Parathyroid adenoma (tissue), 2 donors: ENCODE measurements at regions not wholly inside any gene's neighbourhood (a gene's known extent, or its start where the extent isn't known, plus 50 kb on each side); places are given as distances from the start of the nearest gene placed in this dataset.

Experiments used
- H2AFZ ChIP-seq: fragments of 300-600 bp; sonication (generic); one replicate; pipeline ENCODE4 v1.7.0; 2017; ENCODE audit warnings: antibody characterized with exemption, mild to moderate bottlenecking
- H3K27ac ChIP-seq: fragments of 300-600 bp; sonication (generic); one replicate; pipeline ENCODE4 v1.7.0; 2017
- H3K27me3 ChIP-seq: fragments of 300-600 bp; sonication (generic); one replicate; pipeline ENCODE4 v1.7.0; 2017; ENCODE audit warnings: low read length; ENCODE audit not compliant: control insufficient read depth, insufficient read depth
- H3K36me3 ChIP-seq: fragments of 300-600 bp; sonication (generic); one replicate; pipeline ENCODE4 v1.7.0; 2017; ENCODE audit warnings: low read length; ENCODE audit not compliant: control insufficient read depth, insufficient read depth
- H3K4me1 ChIP-seq: fragments of 300-600 bp; sonication (generic); one replicate; pipeline ENCODE4 v1.7.0; 2017; ENCODE audit warnings: control low read depth
- H3K4me2 ChIP-seq: fragments of 300-600 bp; sonication (generic); one replicate; pipeline ENCODE4 v1.7.0; 2017; ENCODE audit warnings: low read length
- H3K4me3 ChIP-seq: fragments of 300-600 bp; sonication (generic); one replicate; pipeline ENCODE4 v1.7.0; 2017; ENCODE audit warnings: low read depth, low read length
- H3K79me2 ChIP-seq: fragments of 300-600 bp; sonication (generic); one replicate; pipeline ENCODE4 v1.7.0; 2017; ENCODE audit warnings: control low read depth
- H3K9ac ChIP-seq: fragments of 300-600 bp; sonication (generic); one replicate; pipeline ENCODE4 v1.7.0; 2017; ENCODE audit warnings: mild to moderate bottlenecking
- H3K9me3 ChIP-seq: fragments of 300-600 bp; sonication (generic); one replicate; pipeline ENCODE4 v1.7.0; 2017; ENCODE audit warnings: low read length; ENCODE audit not compliant: control insufficient read depth
- TF ChIP-seq, protein P1 (sequence below): fragments of 300-600 bp; sonication (generic); IDR thresholded peaks from one replicate; pipeline ENCODE4 v1.7.0; 2017; ENCODE audit warnings: antibody characterized with exemption, mild to moderate bottlenecking
- donor health status: primary hyperparathyroidism.

GRCh38 chr12:116636608-116637519 is 77.7 kb downstream of the MAP1LC3B2 start:
- Histone ChIP-seq H3K36me3 (no peaks in the 10 kb centered on the region), H3K79me2 (no peaks in the 10 kb centered on the region), H3K27ac (no peak overlapping the region), H3K4me1 (no peaks in the 10 kb centered on the region), H3K9me3 (no peaks in the 10 kb centered on the region), H2AFZ (no peak overlapping the region), H3K4me3 (no peak overlapping the region), H3K9ac (no peak overlapping the region), H3K27me3 (no peaks in the 10 kb centered on the region), H3K4me2 (no peak overlapping the region)
- TF ChIP-seq, protein P1, sequence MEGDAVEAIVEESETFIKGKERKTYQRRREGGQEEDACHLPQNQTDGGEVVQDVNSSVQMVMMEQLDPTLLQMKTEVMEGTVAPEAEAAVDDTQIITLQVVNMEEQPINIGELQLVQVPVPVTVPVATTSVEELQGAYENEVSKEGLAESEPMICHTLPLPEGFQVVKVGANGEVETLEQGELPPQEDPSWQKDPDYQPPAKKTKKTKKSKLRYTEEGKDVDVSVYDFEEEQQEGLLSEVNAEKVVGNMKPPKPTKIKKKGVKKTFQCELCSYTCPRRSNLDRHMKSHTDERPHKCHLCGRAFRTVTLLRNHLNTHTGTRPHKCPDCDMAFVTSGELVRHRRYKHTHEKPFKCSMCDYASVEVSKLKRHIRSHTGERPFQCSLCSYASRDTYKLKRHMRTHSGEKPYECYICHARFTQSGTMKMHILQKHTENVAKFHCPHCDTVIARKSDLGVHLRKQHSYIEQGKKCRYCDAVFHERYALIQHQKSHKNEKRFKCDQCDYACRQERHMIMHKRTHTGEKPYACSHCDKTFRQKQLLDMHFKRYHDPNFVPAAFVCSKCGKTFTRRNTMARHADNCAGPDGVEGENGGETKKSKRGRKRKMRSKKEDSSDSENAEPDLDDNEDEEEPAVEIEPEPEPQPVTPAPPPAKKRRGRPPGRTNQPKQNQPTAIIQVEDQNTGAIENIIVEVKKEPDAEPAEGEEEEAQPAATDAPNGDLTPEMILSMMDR: no peak

DNA sequence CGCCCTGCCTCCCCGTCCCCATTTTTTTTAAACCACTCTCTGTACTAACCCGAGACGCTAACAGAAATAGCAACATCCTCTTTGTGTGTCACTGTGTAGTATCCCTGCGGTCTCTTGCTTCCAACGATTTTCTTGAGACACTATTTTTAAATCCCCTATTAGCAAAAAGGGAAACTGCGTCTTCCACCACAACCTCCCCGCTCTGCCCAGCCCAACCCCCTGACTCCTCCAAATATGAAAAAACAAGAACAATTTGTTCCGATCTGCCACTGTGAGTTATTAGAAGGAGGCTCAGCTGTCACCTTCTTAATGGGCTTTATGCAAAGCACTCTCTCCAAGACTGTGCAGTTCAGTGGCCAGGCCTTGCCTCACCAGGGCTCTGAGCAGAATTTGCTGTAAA is 76.3 kb downstream of the MAP1LC3B2 start:
- no peak overlapping the region for H3K4me3 ChIP-seq
- no peak overlapping the region for H3K27ac ChIP-seq
- H3K36me3 ChIP-seq: no peaks in the 10 kb centered on the region
- H3K27me3 ChIP-seq: no peaks in the 10 kb centered on the region
- no peak overlapping the region for H2AFZ ChIP-seq
- H3K79me2 ChIP-seq: no peaks in the 10 kb centered on the region
- H3K9me3 ChIP-seq: no peaks in the 10 kb centered on the region
- H3K4me2 ChIP-seq: no peak overlapping the region
- no peak overlapping the region for H3K9ac ChIP-seq
- TF ChIP-seq, protein P1: no peak
- H3K4me1 ChIP-seq: no peaks in the 10 kb centered on the region

DNA sequence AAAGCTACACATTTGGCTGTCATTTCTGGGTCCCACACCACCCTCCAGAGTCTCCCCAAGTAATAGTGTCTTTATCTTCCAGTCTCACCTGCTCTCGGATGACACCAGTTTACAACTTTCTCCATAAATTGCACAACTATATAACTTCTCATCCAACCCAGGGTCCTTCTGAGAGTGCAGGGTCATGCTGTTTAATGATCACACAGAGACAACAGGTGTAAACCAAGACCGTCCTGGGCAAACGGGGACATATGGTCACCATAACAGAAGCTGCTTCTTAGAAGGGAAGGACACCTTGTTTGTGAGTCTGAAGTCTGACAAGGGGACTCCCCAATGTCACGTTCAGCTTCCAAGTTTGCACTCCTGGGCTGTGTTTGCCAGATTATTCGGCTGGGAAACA is 74.3 kb downstream of the MAP1LC3B2 start:
- H3K9ac ChIP-seq: no peak overlapping the region
- H3K27me3 ChIP-seq: no peaks in the 10 kb centered on the region
- no peaks in the 10 kb centered on the region for H3K9me3 ChIP-seq
- H3K36me3 ChIP-seq: no peaks in the 10 kb centered on the region
- H3K27ac ChIP-seq: no peak overlapping the region
- H3K4me1 ChIP-seq: no peaks in the 10 kb centered on the region
- H3K4me2 ChIP-seq: no peak overlapping the region
- H3K79me2 ChIP-seq: no peaks in the 10 kb centered on the region
- TF ChIP-seq, protein P1: no peak
- H2AFZ ChIP-seq: no peak overlapping the region
- H3K4me3 ChIP-seq: no peak overlapping the region

DNA sequence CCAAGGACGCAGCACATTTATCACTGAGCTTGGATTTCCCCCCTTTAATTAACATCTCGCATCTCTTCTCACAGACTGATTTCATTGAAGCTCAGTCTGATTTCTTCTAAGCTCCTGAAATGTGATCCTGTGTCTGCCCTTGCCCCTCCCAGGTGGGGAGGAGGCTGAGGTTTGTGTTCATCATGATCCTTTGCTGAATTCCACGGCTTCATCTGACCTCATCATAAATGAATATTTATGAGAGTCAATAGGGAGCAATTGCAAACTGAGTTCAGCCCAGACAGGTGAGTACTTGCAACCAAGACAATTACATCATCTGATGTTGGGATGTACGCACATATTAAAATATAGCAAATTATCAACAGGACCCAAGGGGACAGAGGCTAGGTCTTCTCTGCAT is 72.4 kb downstream of the MAP1LC3B2 start:
- H3K4me1 ChIP-seq: no peaks in the 10 kb centered on the region
- H3K36me3 ChIP-seq: no peaks in the 10 kb centered on the region
- no peak overlapping the region for H3K27ac ChIP-seq
- no peaks in the 10 kb centered on the region for H3K27me3 ChIP-seq
- TF ChIP-seq, protein P1: no peak
- no peaks in the 10 kb centered on the region for H3K79me2 ChIP-seq
- no peak overlapping the region for H3K4me2 ChIP-seq
- H3K9me3 ChIP-seq: no peaks in the 10 kb centered on the region
- no peak overlapping the region for H3K9ac ChIP-seq
- H3K4me3 ChIP-seq: no peak overlapping the region
- H2AFZ ChIP-seq: no peak overlapping the region

DNA sequence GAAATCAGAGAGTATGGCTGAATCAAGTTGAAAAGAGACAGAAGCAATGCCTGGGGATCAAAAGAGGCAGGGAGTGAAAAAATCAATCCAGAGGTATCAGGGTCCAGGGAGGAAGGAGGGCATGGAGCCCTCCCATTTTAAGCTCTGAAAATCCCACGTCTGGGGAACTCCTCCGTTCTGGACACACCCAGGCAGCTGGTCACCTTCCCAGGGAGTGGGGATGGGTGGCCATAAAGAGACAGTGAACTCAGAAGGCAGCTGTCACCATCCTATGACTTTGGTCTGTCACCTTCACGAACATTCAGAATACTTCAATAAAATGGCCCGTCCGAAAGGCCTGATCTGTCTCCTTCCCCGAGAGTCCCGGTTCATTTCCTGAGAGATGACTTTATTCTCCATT is 71.6 kb downstream of the MAP1LC3B2 start:
- Histone ChIP-seq H2AFZ (no peak overlapping the region), H3K79me2 (no peaks in the 10 kb centered on the region), H3K27me3 (no peaks in the 10 kb centered on the region), H3K4me1 (no peaks in the 10 kb centered on the region), H3K9me3 (no peaks in the 10 kb centered on the region), H3K9ac (no peak overlapping the region), H3K27ac (no peak overlapping the region), H3K36me3 (no peaks in the 10 kb centered on the region), H3K4me2 (no peak overlapping the region), H3K4me3 (no peak overlapping the region)
- TF ChIP-seq, protein P1: no peak
